ENCODE measurements at regions not wholly inside any gene's neighbourhood (a gene's known extent, or its start where the extent isn't known, plus 50 kb on each side); places are given as distances from the start of the nearest gene placed in this dataset.

- no peaks in the 10 kb centered on the region for H3K4me1 ChIP-seq (ENCODE audit: control insufficient read depth in 2 of 2, insufficient read depth in 2 of 2, low read length in 1 of 2)
- no peaks in the 10 kb centered on the region for H3K9me3 ChIP-seq (ENCODE audit: control insufficient read depth in 2 of 2, insufficient read depth in 1 of 2, low read depth in 1 of 2, low read length in 1 of 2)
- no peaks in the 10 kb centered on the region for H3K27me3 ChIP-seq (ENCODE audit: control insufficient read depth in 1 of 2, insufficient read depth in 2 of 2, low read length in 2 of 2)
- no peaks in the 10 kb centered on the region for H3K36me3 ChIP-seq (ENCODE audit: control insufficient read depth in 2 of 2, insufficient read depth in 2 of 2, low read length in 1 of 2)
- H3K27ac ChIP-seq (ENCODE audit: low read depth in 2 of 2, low read length in 1 of 2), result no peak overlapping the region
- 47 to 69% methylated on average over 1 of the region's 1 CpG for WGBS, 2 donors
- no peak overlapping the region for H3K4me3 ChIP-seq (ENCODE audit: low read depth in 1 of 2, low read length in 2 of 2)
Observed at GRCh38 chr3:117297065-117297464, 587.5 kb downstream of the TUSC7 start.

DNA sequence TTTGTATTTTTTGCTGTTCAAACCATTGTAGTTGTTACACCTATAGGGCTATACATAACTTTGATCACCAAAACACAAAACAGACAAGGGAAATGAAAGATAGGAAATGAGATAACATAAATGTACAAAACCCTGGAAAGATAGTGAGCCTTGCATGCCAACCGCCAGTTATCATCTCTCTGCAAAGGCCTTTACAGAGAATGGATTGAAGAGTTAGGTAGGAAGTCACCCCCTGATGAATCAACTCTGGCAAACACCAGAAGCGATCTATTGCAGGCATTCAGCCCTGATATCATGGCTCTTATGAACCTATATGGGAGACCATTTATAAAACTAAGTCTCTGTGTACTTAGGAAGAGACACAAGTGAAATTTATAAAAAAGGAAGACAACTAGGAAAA lies 588.0 kb downstream of the TUSC7 start:
- 85 to 86% methylated on average over 2 of the region's 2 CpGs for WGBS, 2 donors
- Histone ChIP-seq H3K4me3 (ENCODE audit: low read depth in 1 of 2, low read length in 2 of 2) (no peak overlapping the region), H3K27me3 (ENCODE audit: control insufficient read depth in 1 of 2, insufficient read depth in 2 of 2, low read length in 2 of 2) (no peaks in the 10 kb centered on the region), H3K9me3 (ENCODE audit: control insufficient read depth in 2 of 2, insufficient read depth in 1 of 2, low read depth in 1 of 2, low read length in 1 of 2) (no peaks in the 10 kb centered on the region), H3K4me1 (ENCODE audit: control insufficient read depth in 2 of 2, insufficient read depth in 2 of 2, low read length in 1 of 2) (no peaks in the 10 kb centered on the region), H3K27ac (ENCODE audit: low read depth in 2 of 2, low read length in 1 of 2) (no peak overlapping the region), H3K36me3 (ENCODE audit: control insufficient read depth in 2 of 2, insufficient read depth in 2 of 2, low read length in 1 of 2) (no peaks in the 10 kb centered on the region)

- H3K27me3 ChIP-seq (ENCODE audit: control insufficient read depth in 1 of 2, insufficient read depth in 2 of 2, low read length in 2 of 2), result no peaks in the 10 kb centered on the region
- no peak overlapping the region for H3K4me3 ChIP-seq (ENCODE audit: low read depth in 1 of 2, low read length in 2 of 2)
- no peaks in the 10 kb centered on the region for H3K9me3 ChIP-seq (ENCODE audit: control insufficient read depth in 2 of 2, insufficient read depth in 1 of 2, low read depth in 1 of 2, low read length in 1 of 2)
- no peak overlapping the region for H3K27ac ChIP-seq (ENCODE audit: low read depth in 2 of 2, low read length in 1 of 2)
- H3K4me1 ChIP-seq (ENCODE audit: control insufficient read depth in 2 of 2, insufficient read depth in 2 of 2, low read length in 1 of 2), result no peaks in the 10 kb centered on the region
- no peaks in the 10 kb centered on the region for H3K36me3 ChIP-seq (ENCODE audit: control insufficient read depth in 2 of 2, insufficient read depth in 2 of 2, low read length in 1 of 2)
Observed at GRCh38 chr3:117298273-117298672, 588.7 kb downstream of the TUSC7 start.

DNA sequence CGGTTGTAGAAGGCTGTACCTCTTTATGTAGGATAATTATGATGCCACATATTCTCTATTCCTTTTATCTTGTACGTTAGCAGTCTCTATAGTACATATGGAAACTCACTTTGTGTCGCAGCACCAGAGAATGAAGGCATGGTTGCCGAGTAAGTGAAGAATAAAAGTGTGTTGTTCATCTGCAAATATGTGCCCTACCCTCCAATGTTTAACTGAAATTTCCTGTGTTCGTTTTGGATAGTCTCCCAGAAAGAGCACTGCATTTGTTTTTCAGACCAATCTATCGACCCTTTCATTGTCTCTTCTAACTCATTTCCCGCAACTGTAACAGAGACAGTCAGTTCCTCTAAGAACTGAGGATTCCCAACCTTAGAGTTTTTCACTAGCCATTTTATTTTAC lies 592.8 kb downstream of the TUSC7 start:
- WGBS, 2 donors, result 62% methylated on average over 7 of the region's 7 CpGs

GRCh38 chr3:117303443-117303842 lies 593.9 kb downstream of the TUSC7 start:
- Histone ChIP-seq H3K27ac (ENCODE audit: low read depth in 2 of 2, low read length in 1 of 2) (no peak overlapping the region), H3K36me3 (ENCODE audit: control insufficient read depth in 2 of 2, insufficient read depth in 2 of 2, low read length in 1 of 2) (no peaks in the 10 kb centered on the region), H3K4me3 (ENCODE audit: low read depth in 1 of 2, low read length in 2 of 2) (no peak overlapping the region), H3K27me3 (ENCODE audit: control insufficient read depth in 1 of 2, insufficient read depth in 2 of 2, low read length in 2 of 2) (no peaks in the 10 kb centered on the region), H3K4me1 (ENCODE audit: control insufficient read depth in 2 of 2, insufficient read depth in 2 of 2, low read length in 1 of 2) (no peaks in the 10 kb centered on the region), H3K9me3 (ENCODE audit: control insufficient read depth in 2 of 2, insufficient read depth in 1 of 2, low read depth in 1 of 2, low read length in 1 of 2) (no peaks in the 10 kb centered on the region)
- 53 to 79% methylated on average over 1 of the region's 1 CpG for WGBS, 2 donors

More for the DNA sequence above, 592.8 kb downstream of the TUSC7 start:
- Histone ChIP-seq H3K4me3 (ENCODE audit: low read depth in 1 of 2, low read length in 2 of 2) (no peak overlapping the region), H3K36me3 (ENCODE audit: control insufficient read depth in 2 of 2, insufficient read depth in 2 of 2, low read length in 1 of 2) (no peaks in the 10 kb centered on the region), H3K9me3 (ENCODE audit: control insufficient read depth in 2 of 2, insufficient read depth in 1 of 2, low read depth in 1 of 2, low read length in 1 of 2) (no peaks in the 10 kb centered on the region), H3K4me1 (ENCODE audit: control insufficient read depth in 2 of 2, insufficient read depth in 2 of 2, low read length in 1 of 2) (no peaks in the 10 kb centered on the region), H3K27me3 (ENCODE audit: control insufficient read depth in 1 of 2, insufficient read depth in 2 of 2, low read length in 2 of 2) (no peaks in the 10 kb centered on the region), H3K27ac (ENCODE audit: low read depth in 2 of 2, low read length in 1 of 2) (no peak overlapping the region)

- Histone ChIP-seq H3K9me3 (ENCODE audit: control insufficient read depth in 2 of 2, insufficient read depth in 1 of 2, low read depth in 1 of 2, low read length in 1 of 2) (no peaks in the 10 kb centered on the region), H3K4me1 (ENCODE audit: control insufficient read depth in 2 of 2, insufficient read depth in 2 of 2, low read length in 1 of 2) (no peaks in the 10 kb centered on the region), H3K27ac (ENCODE audit: low read depth in 2 of 2, low read length in 1 of 2) (no peak overlapping the region), H3K27me3 (ENCODE audit: control insufficient read depth in 1 of 2, insufficient read depth in 2 of 2, low read length in 2 of 2) (no peaks in the 10 kb centered on the region), H3K36me3 (ENCODE audit: control insufficient read depth in 2 of 2, insufficient read depth in 2 of 2, low read length in 1 of 2) (no peaks in the 10 kb centered on the region), H3K4me3 (ENCODE audit: low read depth in 1 of 2, low read length in 2 of 2) (no peak overlapping the region)
- WGBS, 2 donors, result 22 to 35% methylated on average over 2 of the region's 2 CpGs
Observed at GRCh38 chr3:117304681-117305080, 595.1 kb downstream of the TUSC7 start.

DNA sequence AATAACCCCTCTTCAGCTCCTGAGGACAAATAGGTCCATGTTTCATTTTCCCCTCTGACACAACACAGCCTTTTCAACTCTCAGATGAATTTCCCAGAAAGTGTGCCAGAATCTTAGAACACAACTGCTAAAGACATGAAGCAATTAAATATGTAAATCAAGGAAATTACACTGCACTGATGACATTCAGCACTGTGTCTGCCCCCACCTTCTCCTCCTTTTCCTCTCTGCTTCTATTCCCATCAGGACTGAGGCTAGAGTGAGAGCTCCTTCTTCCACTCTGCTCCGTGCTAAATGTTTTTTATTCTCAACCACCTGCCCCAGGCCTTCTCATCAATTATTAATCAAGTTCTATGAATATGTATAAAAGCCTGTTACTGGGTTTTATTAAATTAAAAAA lies 596.1 kb downstream of the TUSC7 start:
- H3K27ac ChIP-seq (ENCODE audit: low read depth in 2 of 2, low read length in 1 of 2), result no peak overlapping the region
- no peak overlapping the region for H3K4me3 ChIP-seq (ENCODE audit: low read depth in 1 of 2, low read length in 2 of 2)
- no peaks in the 10 kb centered on the region for H3K36me3 ChIP-seq (ENCODE audit: control insufficient read depth in 2 of 2, insufficient read depth in 2 of 2, low read length in 1 of 2)
- 67 to 68% methylated on average over 1 of the region's 1 CpG for WGBS, 2 donors
- no peaks in the 10 kb centered on the region for H3K9me3 ChIP-seq (ENCODE audit: control insufficient read depth in 2 of 2, insufficient read depth in 1 of 2, low read depth in 1 of 2, low read length in 1 of 2)
- no peaks in the 10 kb centered on the region for H3K27me3 ChIP-seq (ENCODE audit: control insufficient read depth in 1 of 2, insufficient read depth in 2 of 2, low read length in 2 of 2)
- H3K4me1 ChIP-seq (ENCODE audit: control insufficient read depth in 2 of 2, insufficient read depth in 2 of 2, low read length in 1 of 2), result no peaks in the 10 kb centered on the region

DNA sequence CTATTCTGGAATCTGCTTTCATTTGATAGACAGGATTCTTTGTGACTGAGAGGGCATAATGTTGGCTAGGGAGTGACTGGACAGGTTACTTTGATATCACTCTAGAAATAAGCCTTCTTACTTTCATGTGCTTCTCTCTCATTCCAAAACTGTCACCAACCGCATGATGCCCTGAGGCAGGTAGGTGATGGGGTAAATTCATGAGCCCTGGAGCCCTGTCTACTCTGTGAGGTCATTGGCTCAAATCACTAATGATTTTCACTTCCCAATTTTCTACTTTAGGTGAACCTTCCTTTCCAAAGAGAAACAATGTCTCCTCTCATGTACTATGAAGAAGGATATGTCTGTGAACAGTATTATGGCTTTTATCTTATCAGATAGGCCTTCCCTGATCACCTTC lies 596.7 kb downstream of the TUSC7 start:
- Histone ChIP-seq H3K4me3 (ENCODE audit: low read depth in 1 of 2, low read length in 2 of 2) (no peak overlapping the region), H3K27ac (ENCODE audit: low read depth in 2 of 2, low read length in 1 of 2) (no peak overlapping the region), H3K27me3 (ENCODE audit: control insufficient read depth in 1 of 2, insufficient read depth in 2 of 2, low read length in 2 of 2) (no peaks in the 10 kb centered on the region), H3K9me3 (ENCODE audit: control insufficient read depth in 2 of 2, insufficient read depth in 1 of 2, low read depth in 1 of 2, low read length in 1 of 2) (no peaks in the 10 kb centered on the region), H3K4me1 (ENCODE audit: control insufficient read depth in 2 of 2, insufficient read depth in 2 of 2, low read length in 1 of 2) (no peaks in the 10 kb centered on the region), H3K36me3 (ENCODE audit: control insufficient read depth in 2 of 2, insufficient read depth in 2 of 2, low read length in 1 of 2) (no peaks in the 10 kb centered on the region)
- WGBS, 2 donors, result 90 to 95% methylated on average over 1 of the region's 1 CpG

DNA sequence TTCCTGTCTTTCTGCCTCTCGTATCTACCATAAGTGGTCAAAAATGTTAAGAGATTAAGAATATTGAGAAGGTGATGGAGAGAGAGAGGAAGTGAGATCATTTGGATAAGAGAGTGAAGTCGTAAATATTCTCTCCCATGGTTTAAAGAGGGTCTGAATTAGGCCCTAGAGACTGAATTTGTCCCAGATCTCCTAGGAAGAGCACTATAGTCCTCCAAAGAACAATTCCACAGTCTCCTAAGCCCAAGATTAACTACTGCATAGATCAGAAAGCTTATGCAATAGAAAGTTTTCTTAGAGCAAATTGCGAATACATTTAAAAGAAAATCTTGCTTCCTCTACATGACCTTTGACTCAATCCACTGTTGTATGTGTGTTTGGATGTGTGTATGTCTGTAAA lies 598.8 kb downstream of the TUSC7 start:
- Histone ChIP-seq H3K4me1 (ENCODE audit: control insufficient read depth in 2 of 2, insufficient read depth in 2 of 2, low read length in 1 of 2) (no peaks in the 10 kb centered on the region), H3K4me3 (ENCODE audit: low read depth in 1 of 2, low read length in 2 of 2) (no peak overlapping the region), H3K9me3 (ENCODE audit: control insufficient read depth in 2 of 2, insufficient read depth in 1 of 2, low read depth in 1 of 2, low read length in 1 of 2) (no peaks in the 10 kb centered on the region), H3K27ac (ENCODE audit: low read depth in 2 of 2, low read length in 1 of 2) (no peak overlapping the region), H3K36me3 (ENCODE audit: control insufficient read depth in 2 of 2, insufficient read depth in 2 of 2, low read length in 1 of 2) (no peaks in the 10 kb centered on the region), H3K27me3 (ENCODE audit: control insufficient read depth in 1 of 2, insufficient read depth in 2 of 2, low read length in 2 of 2) (no peaks in the 10 kb centered on the region)
- 68 to 77% methylated on average over 3 of the region's 3 CpGs for WGBS, 2 donors

DNA sequence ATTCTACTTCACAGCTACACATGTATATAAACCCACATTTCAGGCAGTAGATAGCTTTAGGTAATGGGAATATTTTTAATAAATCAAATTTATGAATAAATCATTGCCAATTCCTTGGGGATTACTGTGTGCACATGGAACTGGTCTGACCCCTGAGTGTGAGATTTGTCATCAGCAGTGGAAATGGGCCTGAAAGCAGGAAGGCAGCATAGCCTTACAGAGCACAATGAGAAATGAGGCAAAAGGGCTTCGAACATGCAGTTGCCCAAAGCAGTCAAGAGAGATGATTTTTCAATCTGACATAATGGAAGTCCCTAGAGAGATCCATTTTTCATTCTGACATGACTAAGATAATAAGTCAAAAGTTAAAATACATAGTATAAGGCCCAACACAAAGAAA lies 599.2 kb downstream of the TUSC7 start:
- WGBS, 2 donors, result 70 to 93% methylated on average over 1 of the region's 1 CpG

More for the DNA sequence above, 599.2 kb downstream of the TUSC7 start:
- no peak overlapping the region for H3K27ac ChIP-seq (ENCODE audit: low read depth in 2 of 2, low read length in 1 of 2)
- no peak overlapping the region for H3K4me3 ChIP-seq (ENCODE audit: low read depth in 1 of 2, low read length in 2 of 2)
- H3K36me3 ChIP-seq (ENCODE audit: control insufficient read depth in 2 of 2, insufficient read depth in 2 of 2, low read length in 1 of 2), result no peaks in the 10 kb centered on the region
- no peaks in the 10 kb centered on the region for H3K4me1 ChIP-seq (ENCODE audit: control insufficient read depth in 2 of 2, insufficient read depth in 2 of 2, low read length in 1 of 2)
- H3K9me3 ChIP-seq (ENCODE audit: control insufficient read depth in 2 of 2, insufficient read depth in 1 of 2, low read depth in 1 of 2, low read length in 1 of 2), result no peaks in the 10 kb centered on the region
- no peaks in the 10 kb centered on the region for H3K27me3 ChIP-seq (ENCODE audit: control insufficient read depth in 1 of 2, insufficient read depth in 2 of 2, low read length in 2 of 2)

Measured in esophagus (tissue), 2 donors.